ENCODE measurements at regions not wholly inside any gene's neighbourhood (a gene's known extent, or its start where the extent isn't known, plus 50 kb on each side); places are given as distances from the start of the nearest gene placed in this dataset.
"Not testable (repeated sequence)": the region's sequence is repeated elsewhere in the genome, so short reads cannot be mapped to it uniquely, and the experiment has no call there.

- no peak for DNase-seq (ENCODE audit: low spot score)
Observed at GRCh38 chr15:88995449-88995848, 82.3 kb upstream of the MFGE8 start.

GRCh38 chr15:88997531-88997930 is 84.4 kb upstream of the MFGE8 start:
- DNase-seq (ENCODE audit: low spot score): no peak

- no peak for DNase-seq (ENCODE audit: low spot score)
Observed at GRCh38 chr15:88998980-88999713, 86.0 kb upstream of the MFGE8 start.

- not testable (repeated sequence) for DNase-seq (ENCODE audit: low spot score)
Observed at GRCh38 chr15:89001708-89002275, 86.5 kb upstream of the ABHD2 start.

GRCh38 chr15:89002281-89002761 is 85.9 kb upstream of the ABHD2 start:
- no peak for DNase-seq (ENCODE audit: low spot score)

- no peak for DNase-seq (ENCODE audit: low spot score)
Observed at GRCh38 chr15:89002830-89003229, 85.4 kb upstream of the ABHD2 start.

GRCh38 chr15:89003865-89004725 is 84.2 kb upstream of the ABHD2 start:
- no peak for DNase-seq (ENCODE audit: low spot score)

GRCh38 chr15:89004726-89005030 is 83.6 kb upstream of the ABHD2 start:
- DNase-seq (ENCODE audit: low spot score): no peak

- not testable (repeated sequence) for DNase-seq (ENCODE audit: low spot score)
Observed at GRCh38 chr15:89007527-89007926, 80.7 kb upstream of the ABHD2 start.

- no peak for DNase-seq (ENCODE audit: low spot score)
Observed at GRCh38 chr15:89007989-89008388, 80.3 kb upstream of the ABHD2 start.

- DNase-seq (ENCODE audit: low spot score): no peak
Observed at GRCh38 chr15:89009080-89009479, 79.2 kb upstream of the ABHD2 start.

GRCh38 chr15:89015412-89016097 is 72.7 kb upstream of the ABHD2 start:
- DNase-seq (ENCODE audit: low spot score): no peak

- no peak for DNase-seq (ENCODE audit: low spot score)
Observed at GRCh38 chr15:89016549-89017041, 71.7 kb upstream of the ABHD2 start.

GRCh38 chr15:89017370-89018066 is 70.7 kb upstream of the ABHD2 start:
- peak; percentile 75 for DNase-seq (ENCODE audit: low spot score)

- DNase-seq (ENCODE audit: low spot score): no peak
Observed at GRCh38 chr15:89018207-89018606, 70.0 kb upstream of the ABHD2 start.

GRCh38 chr15:89019436-89019835 is 68.8 kb upstream of the ABHD2 start:
- no peak for DNase-seq (ENCODE audit: low spot score)

- no peak for DNase-seq (ENCODE audit: low spot score)
Observed at GRCh38 chr15:89021224-89021623, 67.0 kb upstream of the ABHD2 start.

- not testable (repeated sequence) for DNase-seq (ENCODE audit: low spot score)
Observed at GRCh38 chr15:89021886-89022285, 66.4 kb upstream of the ABHD2 start.

GRCh38 chr15:89023311-89023961 is 64.8 kb upstream of the ABHD2 start:
- DNase-seq (ENCODE audit: low spot score): no peak

GRCh38 chr15:89024418-89024817 is 63.8 kb upstream of the ABHD2 start:
- DNase-seq (ENCODE audit: low spot score): no peak

- no peak for DNase-seq (ENCODE audit: low spot score)
Observed at GRCh38 chr15:89026167-89026566, 62.1 kb upstream of the ABHD2 start.
